AG10803 (cell line): ENCODE measurements at regions not wholly inside any gene's neighbourhood (a gene's known extent, or its start where the extent isn't known, plus 50 kb on each side); places are given as distances from the start of the nearest gene placed in this dataset.

Experiments used
- DNase-seq: peaks from one replicate; pipeline ENCODE4 v3.0.0; 2010; ENCODE audit warnings: low read depth
- H3K4me3 ChIP-seq: 2 replicates; pipeline ENCODE4 v1.5.1; 2011; ENCODE audit warnings: mild to moderate bottlenecking, low read length, control low read depth
- TF ChIP-seq, protein P1 (sequence below): conservative IDR thresholded peaks from 2 replicates; pipeline ENCODE4 v1.5.1; 2011; ENCODE audit warnings: mild to moderate bottlenecking, low read length, control low read depth, inconsistent platforms

DNA sequence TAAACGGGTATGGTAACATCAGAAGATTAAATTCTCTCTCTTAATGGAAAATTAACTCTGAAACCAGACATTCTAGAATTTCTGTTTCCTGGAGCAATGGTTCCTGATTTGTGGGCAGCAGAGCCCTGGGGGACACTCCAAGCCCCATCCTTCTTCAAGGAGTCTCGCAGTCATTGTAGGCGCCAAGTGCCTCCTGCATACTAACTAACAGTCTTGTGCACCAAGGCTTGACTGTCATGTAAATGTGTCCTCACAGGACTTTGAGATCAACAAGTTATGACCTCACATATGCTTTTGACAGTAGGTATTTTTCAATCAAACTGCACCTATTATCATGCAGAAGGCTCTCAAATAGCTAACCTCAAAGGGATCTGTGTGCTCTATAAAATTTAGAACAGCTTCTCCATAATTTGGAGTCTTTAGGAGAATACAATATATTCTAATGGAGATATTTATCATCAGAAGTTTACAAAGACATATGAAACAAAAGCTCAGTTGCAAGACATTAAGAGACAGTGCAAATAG is 52.1 kb upstream of the COPS8 start:
- no peak overlapping the region for H3K4me3 ChIP-seq
- TF ChIP-seq, protein P1, sequence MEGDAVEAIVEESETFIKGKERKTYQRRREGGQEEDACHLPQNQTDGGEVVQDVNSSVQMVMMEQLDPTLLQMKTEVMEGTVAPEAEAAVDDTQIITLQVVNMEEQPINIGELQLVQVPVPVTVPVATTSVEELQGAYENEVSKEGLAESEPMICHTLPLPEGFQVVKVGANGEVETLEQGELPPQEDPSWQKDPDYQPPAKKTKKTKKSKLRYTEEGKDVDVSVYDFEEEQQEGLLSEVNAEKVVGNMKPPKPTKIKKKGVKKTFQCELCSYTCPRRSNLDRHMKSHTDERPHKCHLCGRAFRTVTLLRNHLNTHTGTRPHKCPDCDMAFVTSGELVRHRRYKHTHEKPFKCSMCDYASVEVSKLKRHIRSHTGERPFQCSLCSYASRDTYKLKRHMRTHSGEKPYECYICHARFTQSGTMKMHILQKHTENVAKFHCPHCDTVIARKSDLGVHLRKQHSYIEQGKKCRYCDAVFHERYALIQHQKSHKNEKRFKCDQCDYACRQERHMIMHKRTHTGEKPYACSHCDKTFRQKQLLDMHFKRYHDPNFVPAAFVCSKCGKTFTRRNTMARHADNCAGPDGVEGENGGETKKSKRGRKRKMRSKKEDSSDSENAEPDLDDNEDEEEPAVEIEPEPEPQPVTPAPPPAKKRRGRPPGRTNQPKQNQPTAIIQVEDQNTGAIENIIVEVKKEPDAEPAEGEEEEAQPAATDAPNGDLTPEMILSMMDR, result no peak
- no peak for DNase-seq

DNA sequence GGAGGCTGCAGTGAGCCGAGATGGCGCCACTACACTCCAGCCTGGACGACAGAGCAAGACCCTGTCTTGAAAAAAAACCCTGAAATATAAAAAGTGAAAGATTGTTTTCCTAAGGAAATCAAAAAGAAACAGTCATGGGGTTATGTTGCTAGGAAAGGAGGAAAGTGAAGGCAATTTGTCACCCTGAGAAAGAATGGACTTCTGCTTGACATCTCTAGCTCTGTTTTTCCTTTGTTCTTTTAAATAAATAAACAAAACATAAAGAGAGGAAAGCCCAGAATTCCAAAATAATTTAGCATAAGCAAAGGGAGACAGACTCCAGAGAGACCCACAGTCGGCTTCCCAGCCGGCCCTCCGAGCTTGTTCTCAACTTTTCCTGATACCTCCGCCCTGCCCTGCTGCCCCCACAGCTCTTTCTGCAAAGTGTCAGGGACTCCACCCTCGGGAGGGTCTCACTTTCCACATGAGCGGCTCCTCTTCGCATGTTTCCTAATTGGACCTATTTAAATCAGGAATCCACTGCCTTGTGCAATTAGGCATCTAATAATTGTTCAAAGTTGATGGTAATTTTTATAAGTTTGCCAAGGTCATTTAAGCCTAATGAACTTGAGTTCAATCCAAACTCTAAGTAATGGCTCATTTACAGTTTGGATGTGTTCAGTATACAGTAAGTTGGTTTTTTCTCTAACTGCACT is 49.8 kb upstream of the COPS8 start:
- no peak for DNase-seq
- TF ChIP-seq, protein P1, result no peak
- H3K4me3 ChIP-seq, result no peak overlapping the region
